ENCODE measurements at regions not wholly inside any gene's neighbourhood (a gene's known extent, or its start where the extent isn't known, plus 50 kb on each side); places are given as distances from the start of the nearest gene placed in this dataset.
"Not testable (repeated sequence)": the region's sequence is repeated elsewhere in the genome, so short reads cannot be mapped to it uniquely, and the experiment has no call there.

DNA sequence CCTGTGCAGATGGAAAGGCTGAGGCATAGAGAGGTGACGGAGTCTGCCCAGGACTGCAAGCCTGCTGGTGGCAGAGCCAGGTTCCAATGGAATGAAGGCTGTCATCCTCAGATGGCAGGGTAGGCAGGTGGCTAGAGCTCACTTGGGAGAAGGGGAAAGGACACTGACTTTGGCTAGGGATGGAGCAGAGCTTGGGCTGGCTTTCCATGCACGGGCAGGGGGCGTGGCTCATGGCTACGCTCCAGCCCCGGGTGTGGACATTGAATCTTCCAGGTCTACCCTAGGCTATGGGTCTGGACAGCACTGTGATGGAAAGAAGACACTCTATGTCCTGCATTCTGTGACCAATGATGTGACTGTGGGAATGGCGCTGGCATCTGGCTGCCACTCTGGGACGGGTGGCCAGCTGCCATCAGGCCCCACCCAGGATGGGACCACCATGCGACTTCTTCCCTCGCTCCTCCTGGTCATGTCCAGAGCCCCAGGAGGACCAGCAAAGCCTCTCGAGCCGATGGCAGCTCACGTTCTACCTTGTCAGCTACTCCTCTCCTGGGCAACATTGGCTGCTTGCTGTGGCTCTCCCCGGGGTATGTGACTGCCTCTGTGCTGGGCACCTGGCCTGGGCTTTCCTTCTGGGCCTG, 398.7 kb downstream of the TMEM121 start:
- H3K4me3 ChIP-seq (ENCODE audit: low read depth, low read length): no peak overlapping the region

DNA sequence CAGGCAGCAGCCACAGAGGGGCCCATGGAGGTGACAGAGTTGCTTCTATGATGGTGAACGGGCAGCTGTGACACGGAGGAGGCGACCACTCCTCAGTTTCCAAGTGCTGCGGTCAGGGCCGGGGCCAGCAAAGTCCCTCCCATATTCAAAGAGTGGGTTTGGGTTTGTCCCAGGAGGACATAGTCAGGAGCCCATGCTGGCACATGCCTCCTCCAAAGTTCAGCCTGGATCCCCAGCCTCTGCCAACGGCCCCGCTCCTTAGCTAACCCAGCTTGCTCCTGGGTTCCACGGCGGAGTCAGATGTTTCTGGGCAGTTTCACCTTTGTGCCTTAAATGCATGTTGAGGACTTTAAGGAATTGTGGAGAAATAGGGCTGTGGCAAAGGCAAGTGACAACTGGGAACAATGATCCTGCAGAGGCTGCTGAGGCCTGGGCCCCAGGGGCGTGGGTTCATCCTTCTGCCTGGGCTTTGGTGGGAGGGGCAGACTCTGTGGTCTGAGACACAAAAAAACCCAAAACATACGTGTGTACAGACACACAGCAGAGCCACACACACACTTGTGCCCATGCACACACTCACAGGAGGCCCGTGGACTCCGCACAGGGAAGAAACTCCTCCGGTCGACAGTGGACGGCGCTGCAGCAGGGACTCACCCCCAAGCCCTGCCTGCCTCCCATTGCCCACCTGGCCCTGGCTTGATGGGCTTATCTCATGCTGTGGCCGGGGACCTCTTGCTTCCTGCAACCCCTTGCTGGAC, 399.4 kb downstream of the TMEM121 start:
- no peak for DNase-seq (ENCODE audit: low read depth)
- no peak for TF ChIP-seq CTCF (conservative IDR thresholded peaks at IDR 0.05; ENCODE audit: low read depth, low read length)
- H3K4me3 ChIP-seq (ENCODE audit: low read depth, low read length): no peak overlapping the region

More for the DNA sequence above, 398.7 kb downstream of the TMEM121 start:
- DNase-seq (ENCODE audit: low read depth): no peak
- no peak for TF ChIP-seq CTCF (conservative IDR thresholded peaks at IDR 0.05; ENCODE audit: low read depth, low read length)

GRCh38 chr14:105926373-105927095, 400.2 kb downstream of the TMEM121 start:
- no peak for TF ChIP-seq CTCF (conservative IDR thresholded peaks at IDR 0.05; ENCODE audit: low read depth, low read length)
- no peak for DNase-seq (ENCODE audit: low read depth)
- H3K4me3 ChIP-seq (ENCODE audit: low read depth, low read length): no peak overlapping the region

GRCh38 chr14:105927096-105928060, 401.0 kb downstream of the TMEM121 start:
- no peak for TF ChIP-seq CTCF (conservative IDR thresholded peaks at IDR 0.05; ENCODE audit: low read depth, low read length)
- no peak overlapping the region for H3K4me3 ChIP-seq (ENCODE audit: low read depth, low read length)
- DNase-seq (ENCODE audit: low read depth): no peak

GRCh38 chr14:105928171-105929111, 402.1 kb downstream of the TMEM121 start:
- not testable (repeated sequence) for H3K4me3 ChIP-seq (ENCODE audit: low read depth, low read length); DNase-seq (ENCODE audit: low read depth)

DNA sequence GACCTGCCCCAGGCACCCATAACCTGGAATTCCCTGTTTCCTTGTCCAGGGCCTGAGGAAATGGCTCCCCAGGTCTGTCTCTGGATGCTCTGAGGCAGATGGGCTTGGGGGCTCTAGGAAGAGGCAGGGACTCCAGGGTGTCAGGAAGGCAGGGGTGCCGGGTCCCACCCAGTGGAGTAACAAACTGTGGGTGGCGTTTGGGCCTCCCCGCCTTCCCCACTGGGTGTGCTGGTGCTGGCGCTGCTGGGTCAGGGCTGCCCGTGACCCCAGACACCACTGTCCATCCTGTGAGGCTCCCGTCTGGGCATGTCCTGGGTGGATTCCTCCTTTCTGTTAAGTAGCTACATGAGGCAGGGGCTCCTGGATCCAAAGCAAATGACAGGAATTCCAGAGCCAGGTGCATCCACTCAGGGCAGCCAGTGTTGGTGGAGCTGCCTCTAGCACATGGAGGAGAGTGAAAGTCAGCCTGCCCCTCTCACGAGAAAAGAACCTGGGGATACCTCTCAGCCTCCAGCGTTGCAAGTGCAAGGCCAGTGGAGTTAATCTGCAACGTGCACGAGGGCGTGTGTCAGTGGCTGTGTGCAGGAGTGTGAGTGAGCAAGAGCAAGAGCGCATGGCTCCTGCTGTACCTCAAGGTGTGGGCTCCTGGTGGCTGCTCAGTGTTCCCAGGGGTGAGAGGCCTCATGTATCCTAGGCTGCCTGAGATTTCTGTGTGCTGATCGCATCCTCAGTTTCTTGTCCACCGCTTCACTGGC, 403.1 kb downstream of the TMEM121 start:
- no peak overlapping the region for H3K4me3 ChIP-seq (ENCODE audit: low read depth, low read length)
- no peak for TF ChIP-seq CTCF (conservative IDR thresholded peaks at IDR 0.05; ENCODE audit: low read depth, low read length)
- no peak for DNase-seq (ENCODE audit: low read depth)
